K562 (cell line): ENCODE measurements at regions not wholly inside any gene's neighbourhood (a gene's known extent, or its start where the extent isn't known, plus 50 kb on each side); places are given as distances from the start of the nearest gene placed in this dataset.

ENCODE experiments used
- ATAC-seq: fragments of 200-7000 bp; cut with Tn5 transposase; 3 replicates; pipeline ENCODE4 v1.9.1; 2020; ENCODE audit warnings: moderate library complexity
- BruUV-seq: library from RNA; stranded (reverse); fragments of 400-500 nt; replicated peaks from 2 replicates; lab custom pipeline; 2021; lab: Mats Ljungman, UMichigan
- CTCF ChIA-PET: fragments of 300-600 bp; formaldehyde crosslinking; extraction: SDS; loops from one replicate; lab custom pipeline; 2021; ENCODE audit warnings: low intra/inter-chr PET ratio; lab: Yijun Ruan, JAX
- POLR2A ChIA-PET: fragments of 300-600, 350-650 bp; sonication (Branson Sonifier 250); formaldehyde crosslinking; extraction: SDS; loops from one replicate; lab custom pipeline; 2021; ENCODE audit warnings: antibody characterized with exemption, inconsistent platforms; lab: Yijun Ruan, JAX
- DNase-seq, 4 experiments: peaks; one replicate each; pipeline versions ENCODE4 v3.0.0 to v3.0.0-alpha.2; 2011 to 2018; ENCODE audit warnings: low spot score in 3 of 4, mixed read lengths in 3 of 4; ENCODE audit errors: extremely low read depth in 1 of 4
- FAIRE-seq: peaks from 2 replicates; lab custom pipeline; 2011; peaks lifted over from hg19 to GRCh38; lab: Jason Lieb, UNC
- H2AFZ ChIP-seq: 2 replicates; pipeline ENCODE4 v1.6.0; 2011; ENCODE audit warnings: low read depth, low read length, control low read depth, inconsistent platforms
- H3K27ac ChIP-seq: fragments of 200-600 bp; 3 replicates; pipeline ENCODE4 v1.8.0; 2011; ENCODE audit warnings: low read depth, mild to moderate bottlenecking, control low read depth, inconsistent platforms, low read length, moderate library complexity, mixed read lengths; ENCODE audit errors: extremely low read depth
- H3K27me3 ChIP-seq, 2 experiments: fragments of 300-600 bp in 1 of 2; 2 replicates in 1 of 2; 3 replicates in 1 of 2; pipeline versions ENCODE4 v1.6.0 to v1.8.0; 2011; ENCODE audit warnings: inconsistent platforms in 2 of 2, low read length in 2 of 2, mild to moderate bottlenecking in 1 of 2, mixed read lengths in 1 of 2, moderate library complexity in 1 of 2; ENCODE audit not compliant: control insufficient read depth in 2 of 2, insufficient read depth in 2 of 2
- H3K36me3 ChIP-seq: fragments of 300-600 bp; 3 replicates; pipeline ENCODE4 v1.8.0; 2011; ENCODE audit warnings: mild to moderate bottlenecking, low read length, inconsistent platforms; ENCODE audit not compliant: control insufficient read depth, insufficient read depth
- H3K4me1 ChIP-seq, 2 experiments: fragments of 200-600 bp in 1 of 2; replicated peaks in 1 of 2; 2 replicates in 1 of 2; 3 replicates in 1 of 2; pipeline versions ENCODE4 v1.5.1 to v1.8.0; 2011; ENCODE audit warnings: inconsistent platforms in 2 of 2, low read length in 2 of 2, mild to moderate bottlenecking in 1 of 2, mixed read lengths in 1 of 2, moderate library complexity in 1 of 2; ENCODE audit not compliant: control insufficient read depth in 2 of 2, insufficient read depth in 2 of 2
- H3K4me2 ChIP-seq: 2 replicates; pipeline ENCODE4 v1.6.1; 2011; ENCODE audit warnings: low read length, control low read depth, inconsistent platforms, mixed read lengths; ENCODE audit not compliant: insufficient read depth
- H3K4me3 ChIP-seq: fragments of 200-600 bp; sonication (generic), shearing (Covaris generic); 2 replicates; pipeline ENCODE4 v1.5.1; 2016; ENCODE audit warnings: control low read depth, inconsistent platforms
- H3K79me2 ChIP-seq: fragments of 200-600 bp; 3 replicates; pipeline ENCODE4 v1.8.0; 2011; ENCODE audit warnings: low read length, inconsistent platforms; ENCODE audit not compliant: control insufficient read depth, insufficient read depth
- H3K9ac ChIP-seq, 2 experiments: 2 replicates each; pipeline versions ENCODE4 v1.6.0 to v1.6.1; 2011; ENCODE audit warnings: low read depth in 2 of 2, low read length in 2 of 2, control low read depth in 1 of 2, inconsistent platforms in 1 of 2, mild to moderate bottlenecking in 1 of 2, mixed read lengths in 1 of 2; ENCODE audit not compliant: insufficient read depth in 1 of 2
- H3K9me1 ChIP-seq: one replicate; pipeline ENCODE4 v1.6.0; 2011; ENCODE audit warnings: inconsistent platforms, mild to moderate bottlenecking, low read length, moderate library complexity; ENCODE audit not compliant: control insufficient read depth, insufficient read depth
- H3K9me3 ChIP-seq: replicated peaks from 2 replicates; pipeline ENCODE4 v1.5.1; 2011; ENCODE audit warnings: low read depth, low read length, inconsistent platforms; ENCODE audit not compliant: control insufficient read depth, insufficient read depth
- H4K20me1 ChIP-seq: replicated peaks from 2 replicates; pipeline ENCODE4 v1.6.1; 2011; ENCODE audit warnings: low read length, inconsistent platforms, mixed read lengths; ENCODE audit not compliant: control insufficient read depth, insufficient read depth
- ADNP ChIP-seq: fragments of 200-800 bp; sonication (Bioruptor generic); IDR thresholded peaks from 2 replicates; pipeline ENCODE4 v1.6.1; 2016; ENCODE audit warnings: missing genetic modification characterization, missing compliant biosample characterization
- AFF4 ChIP-seq: sonication (generic); formaldehyde crosslinking; IDR thresholded peaks from 2 replicates; pipeline ENCODE4 v1.8.0; 2023; ENCODE audit warnings: mild to moderate bottlenecking, missing genetic modification reagents
- ERF ChIP-seq: fragments of 450-650 bp; formaldehyde crosslinking; IDR thresholded peaks from 2 replicates; pipeline ENCODE4 v1.4.0; 2020; ENCODE audit warnings: mild to moderate bottlenecking, mixed read lengths
- EZH2 ChIP-seq: IDR thresholded peaks from 2 replicates; pipeline ENCODE4 v1.6.1; 2012; ENCODE audit warnings: low read depth, mild to moderate bottlenecking, inconsistent platforms, low read length, borderline replicate concordance
- GTF2E2 ChIP-seq: fragments of 200-800 bp; sonication (Bioruptor generic); IDR thresholded peaks from 2 replicates; pipeline ENCODE4 v1.6.1; 2016; ENCODE audit warnings: missing genetic modification characterization, missing compliant biosample characterization
- NCOA6 ChIP-seq: fragments of 450-650 bp; IDR thresholded peaks from 2 replicates; pipeline ENCODE4 v1.6.1; 2017; ENCODE audit warnings: mild to moderate bottlenecking
- SRSF1 ChIP-seq: fragments of 200-400 bp; formaldehyde crosslinking; IDR thresholded peaks from 2 replicates; pipeline ENCODE4 v1.6.1; 2017; ENCODE audit warnings: mild to moderate bottlenecking, low read depth, low read length, moderate library complexity
- TCF7L2 ChIP-seq: fragments of 150-350 bp; IDR thresholded peaks from 2 replicates; pipeline ENCODE4 v1.6.1; 2016; ENCODE audit warnings: low read depth, mild to moderate bottlenecking, low read length, moderate library complexity
- WGBS: fragments of 100-300 bp; shearing (Covaris generic); methylation state at CpG from one replicate; pipeline ENCODE4 v1.1.6; 2016; ENCODE audit warnings: low coverage, mixed read lengths; ENCODE audit not compliant: insufficient coverage; ENCODE audit errors: missing lambda C conversion rate; 5-methylcytosine and 5-hydroxymethylcytosine counted together
- in situ Hi-C: fragments of 300-500 bp; cut with MboI; formaldehyde crosslinking; loops from 4 replicates; pipeline ENCODE4 v1.15.0; 2018; ENCODE audit warnings: inconsistent platforms, mixed read lengths
- intact Hi-C: fragments of 100-400 bp; cut with micrococcal nuclease; formaldehyde crosslinking; loops from 2 replicates; pipeline ENCODE4 v1.14.2; 2022
- TF ChIP-seq, protein P1 (sequence below): fragments of 450-650 bp; IDR thresholded peaks from 2 replicates; pipeline ENCODE4 v1.6.1; 2017; ENCODE audit warnings: antibody characterized with exemption, mild to moderate bottlenecking

DNA sequence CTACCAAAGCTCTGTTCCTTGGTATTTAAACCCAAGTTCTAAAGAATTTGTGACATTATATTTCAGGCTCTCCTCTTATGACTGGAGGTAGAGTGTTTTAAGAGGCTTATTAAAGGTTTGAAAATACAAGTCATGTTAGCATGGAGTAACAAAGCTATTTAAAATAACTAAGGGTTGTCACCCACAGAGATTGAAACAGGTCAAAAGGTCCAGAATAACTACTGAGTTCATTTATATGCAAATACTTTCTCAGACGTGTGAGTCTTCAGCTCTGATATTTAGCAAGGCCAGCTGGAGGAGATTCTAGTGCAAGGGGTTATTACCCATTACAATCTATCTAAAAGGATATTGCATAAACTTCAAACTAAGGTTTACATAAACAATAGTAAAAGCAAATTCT, 1538.8 kb upstream of the CDH8 start (continued):
- TF ChIP-seq TCF7L2, result no peak

GRCh38 chr16:63568164-63568563, 1531.9 kb upstream of the CDH8 start:
- no peaks in the 10 kb centered on the region for H3K4me1 ChIP-seq
- H3K4me3 ChIP-seq, result no peak overlapping the region
- no peaks in the 10 kb centered on the region for H3K27me3 ChIP-seq
- H3K27ac ChIP-seq, result no peak overlapping the region
- intact Hi-C loops, result no loop called here
- in situ Hi-C loops, result no loop called here
- H3K9me1 ChIP-seq, result no peaks in the 10 kb centered on the region
- H3K79me2 ChIP-seq, result no peaks in the 10 kb centered on the region
- no peaks in the 10 kb centered on the region for H4K20me1 ChIP-seq
- H2AFZ ChIP-seq, result no peak overlapping the region
- H3K9me3 ChIP-seq, result 0 out of 2 replicates have a peak, but pooled peaks cover 1% of the 10 kb centered on the region
- FAIRE-seq, result no peak
- POLR2A ChIA-PET, result no interaction called here
- no peaks in the 10 kb centered on the region for H3K36me3 ChIP-seq
- DNase-seq, result no peak
- no peak for ATAC-seq
- no peak overlapping the region for H3K4me2 ChIP-seq
- BruUV-seq, result no TSS peak
- 0% methylated on average over 3 of the region's 3 CpGs for whole genome bisulfite sequencing
- H3K9ac ChIP-seq, result no peak overlapping the region
- CTCF ChIA-PET, result no interaction called here
- TF ChIP-seq EZH2 (no peak), ERF (CRISPR knock-in tag) (no peak), GTF2E2 (tag) (no peak), SRSF1 (no peak), NCOA6 (no peak), ADNP (tag) (no peak), AFF4 (CRISPR knock-in tag) (no peak)
- TF ChIP-seq, protein P1, sequence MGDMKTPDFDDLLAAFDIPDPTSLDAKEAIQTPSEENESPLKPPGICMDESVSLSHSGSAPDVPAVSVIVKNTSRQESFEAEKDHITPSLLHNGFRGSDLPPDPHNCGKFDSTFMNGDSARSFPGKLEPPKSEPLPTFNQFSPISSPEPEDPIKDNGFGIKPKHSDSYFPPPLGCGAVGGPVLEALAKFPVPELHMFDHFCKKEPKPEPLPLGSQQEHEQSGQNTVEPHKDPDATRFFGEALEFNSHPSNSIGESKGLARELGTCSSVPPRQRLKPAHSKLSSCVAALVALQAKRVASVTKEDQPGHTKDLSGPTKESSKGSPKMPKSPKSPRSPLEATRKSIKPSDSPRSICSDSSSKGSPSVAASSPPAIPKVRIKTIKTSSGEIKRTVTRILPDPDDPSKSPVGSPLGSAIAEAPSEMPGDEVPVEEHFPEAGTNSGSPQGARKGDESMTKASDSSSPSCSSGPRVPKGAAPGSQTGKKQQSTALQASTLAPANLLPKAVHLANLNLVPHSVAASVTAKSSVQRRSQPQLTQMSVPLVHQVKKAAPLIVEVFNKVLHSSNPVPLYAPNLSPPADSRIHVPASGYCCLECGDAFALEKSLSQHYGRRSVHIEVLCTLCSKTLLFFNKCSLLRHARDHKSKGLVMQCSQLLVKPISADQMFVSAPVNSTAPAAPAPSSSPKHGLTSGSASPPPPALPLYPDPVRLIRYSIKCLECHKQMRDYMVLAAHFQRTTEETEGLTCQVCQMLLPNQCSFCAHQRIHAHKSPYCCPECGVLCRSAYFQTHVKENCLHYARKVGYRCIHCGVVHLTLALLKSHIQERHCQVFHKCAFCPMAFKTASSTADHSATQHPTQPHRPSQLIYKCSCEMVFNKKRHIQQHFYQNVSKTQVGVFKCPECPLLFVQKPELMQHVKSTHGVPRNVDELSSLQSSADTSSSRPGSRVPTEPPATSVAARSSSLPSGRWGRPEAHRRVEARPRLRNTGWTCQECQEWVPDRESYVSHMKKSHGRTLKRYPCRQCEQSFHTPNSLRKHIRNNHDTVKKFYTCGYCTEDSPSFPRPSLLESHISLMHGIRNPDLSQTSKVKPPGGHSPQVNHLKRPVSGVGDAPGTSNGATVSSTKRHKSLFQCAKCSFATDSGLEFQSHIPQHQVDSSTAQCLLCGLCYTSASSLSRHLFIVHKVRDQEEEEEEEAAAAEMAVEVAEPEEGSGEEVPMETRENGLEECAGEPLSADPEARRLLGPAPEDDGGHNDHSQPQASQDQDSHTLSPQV, result no peak
